ENCODE measurements at regions not wholly inside any gene's neighbourhood (a gene's known extent, or its start where the extent isn't known, plus 50 kb on each side); places are given as distances from the start of the nearest gene placed in this dataset.
A peak's percentile ranks its signal among the peaks of the same experiment; 100 is the strongest.

- DNase-seq, result peak in 1 of 3 experiments; percentile 54
Measured at GRCh38 chr1:29682919-29683295, 446.6 kb downstream of the PTPRU start.

DNA sequence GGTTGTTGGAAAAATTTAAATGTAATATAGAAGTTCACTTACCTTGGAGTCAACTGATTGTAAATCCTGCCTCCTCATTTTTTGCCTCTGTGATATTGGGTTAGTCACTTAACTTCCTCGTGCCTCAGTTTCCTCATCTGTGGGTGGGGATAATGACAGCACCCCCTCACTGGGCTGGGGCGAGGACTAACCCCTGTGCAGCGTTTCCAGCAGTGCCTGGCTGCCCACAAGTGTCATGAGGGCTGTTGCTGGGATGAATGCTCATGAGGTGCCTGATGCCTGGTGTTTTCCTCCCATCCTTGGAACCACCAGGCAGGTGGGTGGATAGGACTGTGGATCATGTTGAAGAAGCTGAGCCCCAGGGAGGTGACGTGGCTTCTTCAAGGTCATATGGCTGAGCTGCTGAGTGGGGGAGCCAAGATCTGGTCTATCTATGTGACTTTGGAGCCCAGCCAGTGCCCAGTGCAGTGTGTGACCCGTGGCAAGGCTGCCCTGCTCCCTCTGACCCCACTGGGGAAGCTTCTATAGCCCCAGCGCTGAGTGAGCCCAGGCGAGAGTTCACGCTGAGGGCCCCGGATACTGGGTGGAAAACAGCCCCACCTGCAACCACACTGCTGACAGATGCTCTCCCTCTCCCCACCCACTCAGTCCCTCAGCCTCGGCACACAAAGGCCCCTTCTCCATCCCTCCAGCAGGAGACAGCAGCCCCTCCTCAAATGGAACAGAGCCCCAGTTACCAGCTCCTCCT, 446.0 kb downstream of the PTPRU start:
- DNase-seq, result no peak

- DNase-seq, result peak in 2 of 3 experiments; percentile 17 to 53
Measured at GRCh38 chr1:29681416-29681815, 445.1 kb downstream of the PTPRU start.

- DNase-seq, result no peak
Measured at GRCh38 chr1:29679828-29680558, 443.7 kb downstream of the PTPRU start.

DNA sequence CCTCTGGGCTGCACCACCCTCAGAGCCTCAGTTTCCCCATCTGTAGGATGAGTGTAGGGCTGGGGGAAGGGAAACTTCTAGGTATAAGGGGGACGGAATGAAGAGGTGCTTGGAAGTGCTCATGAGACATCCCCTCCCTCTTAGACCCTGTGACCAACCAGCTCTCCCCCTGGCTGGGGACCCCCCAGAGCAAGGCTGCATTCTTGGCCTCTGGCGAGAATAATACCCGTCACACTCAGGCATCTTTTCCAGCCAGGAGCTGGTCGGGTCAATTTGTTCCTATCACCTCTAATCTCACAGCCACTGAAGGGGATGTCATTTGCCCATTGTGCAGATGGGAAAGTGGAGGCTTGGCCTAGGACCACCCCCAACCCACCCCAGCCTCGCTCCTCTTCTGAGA, 443.0 kb downstream of the PTPRU start:
- DNase-seq, result no peak

GRCh38 chr1:29677028-29678024, 441.0 kb downstream of the PTPRU start:
- no peak for DNase-seq

DNA sequence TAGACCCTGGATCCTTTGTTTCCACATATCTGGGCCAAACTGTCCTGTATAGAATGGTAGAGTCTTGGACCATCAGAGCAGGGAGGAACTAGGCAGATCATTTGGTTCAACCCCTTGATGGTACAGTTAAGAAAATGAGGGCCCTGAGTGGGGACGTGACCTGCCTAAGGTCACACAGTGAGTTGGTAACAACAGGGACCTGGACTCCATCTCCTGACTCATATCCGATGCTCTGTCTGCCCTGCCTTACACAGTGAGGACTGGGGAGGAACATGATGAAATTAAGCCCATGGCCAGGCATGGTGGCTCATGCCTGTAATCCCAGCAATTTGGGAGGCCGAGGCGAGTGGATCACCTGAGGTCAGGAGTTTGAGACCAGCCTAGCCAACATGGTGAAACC, 440.2 kb downstream of the PTPRU start:
- no peak for DNase-seq

- DNase-seq, result no peak
Measured at GRCh38 chr1:29675481-29676263, 439.4 kb downstream of the PTPRU start.

- DNase-seq, result no peak
Measured at GRCh38 chr1:29674627-29675326, 438.5 kb downstream of the PTPRU start.

GRCh38 chr1:29673669-29674626, 437.6 kb downstream of the PTPRU start:
- no peak for DNase-seq

- no peak for DNase-seq
Measured at GRCh38 chr1:29673228-29673500, 436.8 kb downstream of the PTPRU start.

- no peak for DNase-seq
Measured at GRCh38 chr1:29672416-29673227, 436.3 kb downstream of the PTPRU start.

GRCh38 chr1:29671446-29672356, 435.4 kb downstream of the PTPRU start:
- no peak for DNase-seq

GRCh38 chr1:29670752-29671151, 434.4 kb downstream of the PTPRU start:
- DNase-seq, result no peak

- no peak for DNase-seq
Measured at GRCh38 chr1:29669912-29670311, 433.6 kb downstream of the PTPRU start.

- no peak for DNase-seq
Measured at GRCh38 chr1:29669158-29669871, 433.0 kb downstream of the PTPRU start.

GRCh38 chr1:29668551-29669157, 432.3 kb downstream of the PTPRU start:
- no peak for DNase-seq

DNA sequence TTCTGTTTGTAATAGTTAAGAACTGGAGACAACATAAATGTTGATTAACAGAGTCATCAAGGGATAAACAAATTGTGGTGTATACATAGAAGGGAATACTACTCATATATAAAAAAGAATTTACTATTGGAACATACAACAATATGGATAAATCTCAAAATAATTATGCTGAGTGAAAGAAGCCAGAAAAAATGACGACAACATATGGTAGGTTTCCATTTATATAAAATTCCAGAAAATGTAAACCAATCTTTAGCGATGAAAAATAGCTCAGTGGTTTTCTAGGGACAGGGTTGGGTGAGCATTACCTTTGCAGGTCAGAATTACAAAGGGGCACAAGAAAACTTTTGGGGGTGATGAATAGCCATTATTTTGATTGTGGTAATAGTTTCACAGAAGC, 431.6 kb downstream of the PTPRU start:
- DNase-seq, result no peak

Data from NCI-H1417 (cell line).